ENCODE measurements at regions not wholly inside any gene's neighbourhood (a gene's known extent, or its start where the extent isn't known, plus 50 kb on each side); places are given as distances from the start of the nearest gene placed in this dataset.

DNA sequence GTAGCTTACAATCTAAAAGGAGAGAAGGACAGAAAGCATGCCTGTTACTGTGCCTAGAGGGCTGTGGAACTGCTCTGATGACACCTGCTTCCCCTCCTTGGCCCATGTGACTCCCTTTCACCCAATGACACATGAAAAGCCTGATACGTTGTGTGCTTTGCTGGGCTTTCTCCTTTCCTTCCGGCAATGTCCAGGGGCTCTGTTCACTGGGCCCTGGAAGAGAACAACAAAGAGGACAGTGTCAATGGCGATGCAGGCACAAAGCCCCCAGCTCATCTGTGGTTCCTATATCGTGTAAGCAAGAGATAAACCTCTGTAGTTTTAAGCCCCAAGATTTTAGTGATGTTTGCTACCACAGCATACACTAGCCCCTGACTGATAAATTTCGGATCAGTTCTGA lies 306.1 kb downstream of the ABCC12 start:
- TF ChIP-seq EZH2 (IDR thresholded peaks at IDR 0.05; ENCODE audit: borderline replicate concordance, low read length) = no peak
- TF ChIP-seq CTCF (conservative IDR thresholded peaks at IDR 0.05 in 1 of 2, IDR thresholded peaks at IDR 0.05 in 1 of 2; ENCODE audit: extremely low read depth in 1 of 2, insufficient read depth in 1 of 2, low read depth in 1 of 2, low read length in 2 of 2) = no peak

Data from mammary epithelial cell (primary cell).